ENCODE measurements at regions not wholly inside any gene's neighbourhood (a gene's known extent, or its start where the extent isn't known, plus 50 kb on each side); places are given as distances from the start of the nearest gene placed in this dataset.

DNA sequence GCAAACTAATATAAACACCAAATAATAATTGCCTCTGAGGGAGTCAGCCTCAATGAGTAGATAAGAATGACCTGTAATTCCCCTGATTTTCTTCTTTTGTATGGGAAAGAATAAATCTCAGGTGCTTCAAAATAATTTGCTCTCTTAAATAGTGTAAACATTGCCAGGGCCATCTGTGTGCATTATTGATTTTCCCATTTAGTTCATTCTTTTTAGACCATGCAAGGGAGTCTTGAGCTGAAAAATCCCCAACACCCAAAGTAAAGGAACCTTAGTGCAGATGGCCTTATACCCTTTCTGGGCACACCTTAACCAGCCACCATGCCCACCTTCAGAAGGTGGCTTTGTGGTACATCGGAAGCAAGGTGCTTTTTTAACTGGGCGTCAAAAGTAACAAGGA lies 267.2 kb downstream of the TMEM114 start:
- TF ChIP-seq, protein P1, sequence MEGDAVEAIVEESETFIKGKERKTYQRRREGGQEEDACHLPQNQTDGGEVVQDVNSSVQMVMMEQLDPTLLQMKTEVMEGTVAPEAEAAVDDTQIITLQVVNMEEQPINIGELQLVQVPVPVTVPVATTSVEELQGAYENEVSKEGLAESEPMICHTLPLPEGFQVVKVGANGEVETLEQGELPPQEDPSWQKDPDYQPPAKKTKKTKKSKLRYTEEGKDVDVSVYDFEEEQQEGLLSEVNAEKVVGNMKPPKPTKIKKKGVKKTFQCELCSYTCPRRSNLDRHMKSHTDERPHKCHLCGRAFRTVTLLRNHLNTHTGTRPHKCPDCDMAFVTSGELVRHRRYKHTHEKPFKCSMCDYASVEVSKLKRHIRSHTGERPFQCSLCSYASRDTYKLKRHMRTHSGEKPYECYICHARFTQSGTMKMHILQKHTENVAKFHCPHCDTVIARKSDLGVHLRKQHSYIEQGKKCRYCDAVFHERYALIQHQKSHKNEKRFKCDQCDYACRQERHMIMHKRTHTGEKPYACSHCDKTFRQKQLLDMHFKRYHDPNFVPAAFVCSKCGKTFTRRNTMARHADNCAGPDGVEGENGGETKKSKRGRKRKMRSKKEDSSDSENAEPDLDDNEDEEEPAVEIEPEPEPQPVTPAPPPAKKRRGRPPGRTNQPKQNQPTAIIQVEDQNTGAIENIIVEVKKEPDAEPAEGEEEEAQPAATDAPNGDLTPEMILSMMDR (IDR thresholded peaks at IDR 0.05), result no peak
- TF ChIP-seq POLR2A (IDR thresholded peaks at IDR 0.05), result no peak

Data from ovary (tissue), 3 donors.